Adrenal gland (tissue), 9 donors: ENCODE measurements at regions not wholly inside any gene's neighbourhood (a gene's known extent, or its start where the extent isn't known, plus 50 kb on each side); places are given as distances from the start of the nearest gene placed in this dataset.

Experiments
- DNase-seq, 7 donors: peaks; one replicate each; pipeline ENCODE4 v3.0.0-alpha.2; 2019 to 2020
- H3K27ac ChIP-seq, 5 donors: fragments of 200-600 bp; sonication (generic) in 4 of 5; 1 replicate in 3 of 5; 2 replicates in 2 of 5; pipeline versions ENCODE4 v1.5.1 to v1.8.0; 2016 to 2020; ENCODE audit warnings: mild to moderate bottlenecking in 1 of 5
- H3K27me3 ChIP-seq: fragments of 200-600 bp; 2 replicates; pipeline ENCODE4 v1.8.0; 2021
- H3K36me3 ChIP-seq, 2 donors: fragments of 200-600 bp; replicated peaks in 1 of 2; 1 replicate in 1 of 2; 2 replicates in 1 of 2; pipeline versions ENCODE4 v1.5.1 to v1.8.0; 2018 to 2022
- H3K4me1 ChIP-seq, 2 donors: fragments of 200-600 bp; replicated peaks in 1 of 2; 1 replicate in 1 of 2; 2 replicates in 1 of 2; pipeline versions ENCODE4 v1.5.1 to v1.8.0; 2018 to 2021
- H3K4me3 ChIP-seq, 4 donors: fragments of 200-600 bp; sonication (generic) in 3 of 4; one replicate each; pipeline ENCODE4 v1.5.1; 2016 to 2018
- H3K9me3 ChIP-seq, 3 donors: fragments of 200-600 bp; sonication (generic) in 1 of 3; replicated peaks in 1 of 3; 1 replicate in 2 of 3; 2 replicates in 1 of 3; pipeline versions ENCODE4 v1.5.1 to v1.8.0; 2016 to 2021
- POLR2A ChIP-seq, 2 donors: fragments of 450-650 bp; IDR thresholded peaks; one replicate each; pipeline ENCODE4 v1.6.1; 2017; ENCODE audit warnings: antibody characterized with exemption in 2 of 2, mild to moderate bottlenecking in 2 of 2, moderate library complexity in 1 of 2
- WGBS, 4 donors: extraction: QIAGEN DNeasy Blood & Tissue Kit in 2 of 4; methylation state at CpG; one replicate each; pipeline versions ENCODE4 v1.1.5 to v1.1.7; 2013 to 2017; 5-methylcytosine and 5-hydroxymethylcytosine counted together
- intact Hi-C, 2 donors: fragments of 100-400 bp; cut with DNase I; formaldehyde crosslinking; loops; one replicate each; pipeline versions ENCODE4 v1.14.1 to v1.15.0; 2022 to 2023
- TF ChIP-seq, protein P1 (sequence below), 6 experiments: fragments of 450-650 bp in 4 of 6; fragments of 200-600 bp in 2 of 6; sonication (generic) in 1 of 6; IDR thresholded peaks; 1 replicate in 5 of 6; 2 replicates in 1 of 6; pipeline versions ENCODE4 v1.5.1 to v1.8.0; 2016 to 2021; ENCODE audit warnings: antibody characterized with exemption in 6 of 6, mild to moderate bottlenecking in 2 of 6, moderate library complexity in 1 of 6
- donor health status: healthy with polysubstance abuse.
- donor health status: Bipolar disorder and iron deficiency.
- donor health status: DM: yes; HTN: yes; CAD: no.
- donor health status: DM: no; HTN: no; CAD: no.
- donor health status: DM: no; HTN: no; CAD: no.

DNA sequence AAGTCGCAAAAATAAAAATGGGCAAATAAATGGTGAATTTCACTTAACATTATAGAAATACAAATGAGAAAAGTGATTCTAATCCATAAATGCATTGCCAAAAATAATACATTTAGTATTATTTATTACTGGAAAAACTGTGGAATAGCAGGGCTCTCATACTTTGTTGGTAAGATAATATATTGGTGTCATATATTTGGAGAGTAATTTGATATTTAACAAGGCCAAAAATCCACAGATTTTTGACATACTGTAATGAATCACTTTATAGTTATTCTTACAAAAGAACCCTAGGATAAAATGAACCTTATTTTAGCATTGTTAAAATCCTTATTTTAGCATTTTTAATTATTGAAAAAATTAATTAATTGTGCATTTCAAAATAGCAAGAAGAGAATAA, 397.2 kb upstream of the DAB2 start:
- 76 to 93% (median 85%) methylated on average over 1 of the region's 1 CpG for WGBS, 4 donors

DNA sequence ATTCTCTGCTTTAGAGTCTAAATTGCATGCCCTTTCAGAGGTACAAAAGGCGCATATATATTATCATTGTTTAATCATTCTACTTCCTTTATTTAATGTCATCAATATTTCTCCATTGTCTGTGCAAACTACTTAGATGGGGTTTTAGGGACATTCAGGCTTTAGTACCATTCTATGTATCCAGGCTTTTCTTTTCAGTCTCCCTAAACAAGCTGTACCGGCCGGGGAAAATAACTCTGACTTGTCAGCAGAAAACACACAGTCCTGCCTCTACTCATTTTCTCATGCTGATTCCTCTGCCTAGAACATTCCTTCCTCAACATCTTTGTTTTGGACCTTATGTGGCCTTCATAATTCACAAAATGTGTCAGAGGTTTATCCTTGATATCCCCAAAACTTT, 392.1 kb upstream of the DAB2 start:
- WGBS, 4 donors, result 75 to 83% (median 77%) methylated on average over 3 of the region's 3 CpGs
- H3K27me3 ChIP-seq, result no peaks in the 10 kb centered on the region
- H3K4me1 ChIP-seq, result no peaks in the 10 kb centered on the region
- no peaks in the 10 kb centered on the region for H3K9me3 ChIP-seq
- H3K4me3 ChIP-seq, result no peak overlapping the region
- no peaks in the 10 kb centered on the region for H3K36me3 ChIP-seq
- no peak overlapping the region for H3K27ac ChIP-seq
- intact Hi-C loops, result no loop called here
- TF ChIP-seq, protein P1, sequence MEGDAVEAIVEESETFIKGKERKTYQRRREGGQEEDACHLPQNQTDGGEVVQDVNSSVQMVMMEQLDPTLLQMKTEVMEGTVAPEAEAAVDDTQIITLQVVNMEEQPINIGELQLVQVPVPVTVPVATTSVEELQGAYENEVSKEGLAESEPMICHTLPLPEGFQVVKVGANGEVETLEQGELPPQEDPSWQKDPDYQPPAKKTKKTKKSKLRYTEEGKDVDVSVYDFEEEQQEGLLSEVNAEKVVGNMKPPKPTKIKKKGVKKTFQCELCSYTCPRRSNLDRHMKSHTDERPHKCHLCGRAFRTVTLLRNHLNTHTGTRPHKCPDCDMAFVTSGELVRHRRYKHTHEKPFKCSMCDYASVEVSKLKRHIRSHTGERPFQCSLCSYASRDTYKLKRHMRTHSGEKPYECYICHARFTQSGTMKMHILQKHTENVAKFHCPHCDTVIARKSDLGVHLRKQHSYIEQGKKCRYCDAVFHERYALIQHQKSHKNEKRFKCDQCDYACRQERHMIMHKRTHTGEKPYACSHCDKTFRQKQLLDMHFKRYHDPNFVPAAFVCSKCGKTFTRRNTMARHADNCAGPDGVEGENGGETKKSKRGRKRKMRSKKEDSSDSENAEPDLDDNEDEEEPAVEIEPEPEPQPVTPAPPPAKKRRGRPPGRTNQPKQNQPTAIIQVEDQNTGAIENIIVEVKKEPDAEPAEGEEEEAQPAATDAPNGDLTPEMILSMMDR (IDR thresholded peaks at IDR 0.05), result no peak
- TF ChIP-seq POLR2A (IDR thresholded peaks at IDR 0.05), result no peak
- DNase-seq, result no peak

More for the DNA sequence above, 397.2 kb upstream of the DAB2 start:
- no peaks in the 10 kb centered on the region for H3K27me3 ChIP-seq
- H3K36me3 ChIP-seq, result no peaks in the 10 kb centered on the region
- no peak overlapping the region for H3K4me3 ChIP-seq
- no peak for DNase-seq
- no peaks in the 10 kb centered on the region for H3K9me3 ChIP-seq
- H3K4me1 ChIP-seq, result no peaks in the 10 kb centered on the region
- H3K27ac ChIP-seq, result no peak overlapping the region
- TF ChIP-seq, protein P1 (IDR thresholded peaks at IDR 0.05), result no peak
- no peak for TF ChIP-seq POLR2A (IDR thresholded peaks at IDR 0.05)
- intact Hi-C loops, result no loop called here

DNA sequence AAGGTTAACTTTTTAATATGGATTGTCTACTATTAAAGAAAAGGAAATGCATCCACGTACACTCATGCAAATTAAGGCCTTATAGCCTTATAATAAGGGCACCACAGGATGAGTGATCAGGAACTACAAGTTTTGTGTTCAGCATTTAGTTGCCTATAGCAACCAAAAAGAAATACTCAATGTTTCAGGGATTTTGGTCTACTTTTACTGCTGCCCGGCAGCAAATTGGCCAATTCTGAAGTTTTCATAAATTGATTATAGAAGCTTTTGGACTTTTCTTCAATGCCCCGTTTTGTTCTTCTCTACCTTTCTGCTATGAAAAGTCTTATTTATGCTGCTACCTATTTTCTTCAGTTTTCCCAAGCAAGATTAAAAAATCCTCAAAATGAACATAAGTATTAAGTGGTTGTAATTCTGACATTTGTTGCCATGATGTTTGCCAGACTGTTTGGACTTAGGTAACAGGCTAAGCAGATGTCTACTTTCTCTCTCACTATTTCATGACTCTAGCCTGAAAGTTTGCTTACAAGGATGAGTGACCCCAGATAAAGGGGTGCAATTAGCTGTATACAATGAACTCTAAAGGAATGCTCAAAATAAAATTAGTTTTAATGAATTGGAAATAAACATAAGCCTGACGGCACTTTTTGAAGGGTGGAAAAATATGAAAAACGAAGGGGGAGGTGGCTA, 391.5 kb upstream of the DAB2 start:
- H3K36me3 ChIP-seq, result no peaks in the 10 kb centered on the region
- WGBS, 4 donors, result 56 to 67% (median 63%) methylated on average over 5 of the region's 5 CpGs
- no peak for TF ChIP-seq POLR2A (IDR thresholded peaks at IDR 0.05)
- TF ChIP-seq, protein P1 (IDR thresholded peaks at IDR 0.05), result no peak
- no peak overlapping the region for H3K27ac ChIP-seq
- intact Hi-C loops, result no loop called here
- no peaks in the 10 kb centered on the region for H3K9me3 ChIP-seq
- no peaks in the 10 kb centered on the region for H3K4me1 ChIP-seq
- H3K27me3 ChIP-seq, result no peaks in the 10 kb centered on the region
- DNase-seq, result no peak
- no peak overlapping the region for H3K4me3 ChIP-seq

DNA sequence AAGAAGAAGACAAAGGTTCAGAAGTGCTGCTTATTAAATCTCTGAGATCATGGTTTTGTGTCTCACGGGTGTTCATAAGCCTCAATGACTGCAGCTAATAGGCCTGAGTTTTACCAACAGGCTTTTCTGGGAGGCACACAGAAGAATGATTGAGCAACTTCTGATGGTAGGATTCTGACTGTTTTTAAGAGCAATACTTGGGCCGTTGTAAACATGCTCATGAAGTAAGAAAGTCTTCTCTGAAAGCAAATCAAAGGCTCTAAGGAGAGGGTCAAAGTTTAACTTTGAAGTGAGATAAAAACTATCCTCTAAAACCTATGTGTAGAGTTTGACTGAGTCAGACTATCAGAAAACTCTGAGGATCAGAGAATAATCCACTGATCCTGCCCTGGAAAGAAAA, 390.9 kb upstream of the DAB2 start:
- no peaks in the 10 kb centered on the region for H3K36me3 ChIP-seq
- TF ChIP-seq POLR2A (IDR thresholded peaks at IDR 0.05), result no peak
- TF ChIP-seq, protein P1 (IDR thresholded peaks at IDR 0.05), result no peak
- H3K9me3 ChIP-seq, result no peaks in the 10 kb centered on the region
- no peak for DNase-seq
- intact Hi-C loops, result no loop called here
- no peaks in the 10 kb centered on the region for H3K4me1 ChIP-seq
- 40 to 56% (median 48%) methylated on average over 2 of the region's 2 CpGs for WGBS, 4 donors
- no peak overlapping the region for H3K27ac ChIP-seq
- no peaks in the 10 kb centered on the region for H3K27me3 ChIP-seq
- H3K4me3 ChIP-seq, result no peak overlapping the region
